ENCODE measurements at regions not wholly inside any gene's neighbourhood (a gene's known extent, or its start where the extent isn't known, plus 50 kb on each side); places are given as distances from the start of the nearest gene placed in this dataset.

- Histone ChIP-seq H3K27me3 (ENCODE audit: control insufficient read depth, insufficient read depth, low read length) (no peaks in the 10 kb centered on the region), H3K9me3 (ENCODE audit: control insufficient read depth, insufficient read depth, low read length) (no peaks in the 10 kb centered on the region), H3K36me3 (ENCODE audit: control insufficient read depth, insufficient read depth, low read length) (no peaks in the 10 kb centered on the region), H3K4me1 (ENCODE audit: control insufficient read depth, insufficient read depth, low read length) (no peaks in the 10 kb centered on the region), H3K4me3 (ENCODE audit: low read length) (no peak overlapping the region), H3K27ac (ENCODE audit: low read length) (no peak overlapping the region)
- 25% methylated on average over 3 of the region's 3 CpGs for WGBS (ENCODE audit: insufficient coverage)
- peak; percentile 24 for TF ChIP-seq CTCF (IDR thresholded peaks at IDR 0.05)
- H3K4me3 Mint-ChIP-seq, result no peak overlapping the region
- H3K27ac Mint-ChIP-seq, result no peak overlapping the region
- intact Hi-C loops (cut with micrococcal nuclease), result no loop called here
- no peaks in the 10 kb centered on the region for H3K9me3 Mint-ChIP-seq
- no peaks in the 10 kb centered on the region for H3K36me3 Mint-ChIP-seq
- peaks cover 12 to 14% of the 10 kb centered on the region in 2 donors for H3K27me3 Mint-ChIP-seq (ENCODE audit: low read depth in 2 of 2)
- DNase-seq, result peak in 1 of 2 donors; percentile 34
- H3K4me1 Mint-ChIP-seq, result no peaks in the 10 kb centered on the region
- ATAC-seq, result no peak
These were observed 230.2 kb downstream of the PRDM2 start for GRCh38 chr1:13930151-13930550.

GRCh38 chr1:13931226-13931625, 231.2 kb downstream of the PRDM2 start:
- H3K9me3 Mint-ChIP-seq, result no peaks in the 10 kb centered on the region
- no peak overlapping the region for H3K27ac Mint-ChIP-seq
- intact Hi-C loops (cut with micrococcal nuclease), result no loop called here

DNA sequence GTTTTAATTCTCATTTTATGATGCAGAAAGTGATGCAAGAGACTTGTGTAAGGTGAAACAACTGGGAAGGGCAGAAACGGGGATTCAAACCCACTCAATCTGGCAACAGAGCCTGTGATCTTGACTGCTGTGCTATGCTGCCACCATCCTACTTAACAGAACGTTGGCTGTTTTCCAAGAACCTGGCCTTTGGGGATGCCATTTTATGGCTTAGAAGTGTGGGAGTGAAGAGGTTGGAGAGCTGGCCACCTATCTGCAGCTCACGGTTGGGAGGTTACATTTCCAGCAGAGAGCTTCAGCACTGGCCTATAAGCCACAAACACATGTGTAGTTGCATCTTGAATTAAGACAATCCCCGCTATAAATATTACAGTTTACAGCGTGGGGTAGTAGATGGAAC, 235.3 kb downstream of the PRDM2 start:
- intact Hi-C loops (cut with micrococcal nuclease), result no loop called here
- no peaks in the 10 kb centered on the region for H3K27me3 ChIP-seq (ENCODE audit: control insufficient read depth, insufficient read depth, low read length)
- Mint-ChIP-seq H3K36me3 (no peaks in the 10 kb centered on the region), H3K4me1 (no peaks in the 10 kb centered on the region), H3K4me3 (no peak overlapping the region), H3K27ac (no peak overlapping the region), H3K9me3 (no peaks in the 10 kb centered on the region), H3K27me3 (ENCODE audit: low read depth in 2 of 2) (peaks cover under 1 to 6% of the 10 kb centered on the region in 2 donors)
- no peak overlapping the region for H3K27ac ChIP-seq (ENCODE audit: low read length)
- no peak for TF ChIP-seq CTCF (IDR thresholded peaks at IDR 0.05)
- DNase-seq (no peak), ATAC-seq (no peak)
- H3K4me1 ChIP-seq (ENCODE audit: control insufficient read depth, insufficient read depth, low read length), result no peaks in the 10 kb centered on the region
- H3K36me3 ChIP-seq (ENCODE audit: control insufficient read depth, insufficient read depth, low read length), result no peaks in the 10 kb centered on the region
- 69% methylated on average over 5 of the region's 5 CpGs for WGBS (ENCODE audit: insufficient coverage)
- H3K9me3 ChIP-seq (ENCODE audit: control insufficient read depth, insufficient read depth, low read length), result no peaks in the 10 kb centered on the region
- no peak overlapping the region for H3K4me3 ChIP-seq (ENCODE audit: low read length)

More at GRCh38 chr1:13931226-13931625, 231.2 kb downstream of the PRDM2 start:
- no peak overlapping the region for H3K27ac ChIP-seq (ENCODE audit: low read length)
- Mint-ChIP-seq H3K36me3 (no peaks in the 10 kb centered on the region), H3K4me1 (no peaks in the 10 kb centered on the region), H3K4me3 (no peak overlapping the region), H3K27me3 (ENCODE audit: low read depth in 2 of 2) (peaks cover 7 to 8% of the 10 kb centered on the region in 2 donors)
- H3K4me3 ChIP-seq (ENCODE audit: low read length), result no peak overlapping the region
- DNase-seq, result no peak
- H3K9me3 ChIP-seq (ENCODE audit: control insufficient read depth, insufficient read depth, low read length), result no peaks in the 10 kb centered on the region
- ATAC-seq, result no peak
- 80% methylated on average over 3 of the region's 3 CpGs for WGBS (ENCODE audit: insufficient coverage)
- H3K27me3 ChIP-seq (ENCODE audit: control insufficient read depth, insufficient read depth, low read length), result no peaks in the 10 kb centered on the region
- no peaks in the 10 kb centered on the region for H3K4me1 ChIP-seq (ENCODE audit: control insufficient read depth, insufficient read depth, low read length)
- no peak for TF ChIP-seq CTCF (IDR thresholded peaks at IDR 0.05)
- no peaks in the 10 kb centered on the region for H3K36me3 ChIP-seq (ENCODE audit: control insufficient read depth, insufficient read depth, low read length)

GRCh38 chr1:13941315-13941714, 241.3 kb downstream of the PRDM2 start:
- Histone ChIP-seq H3K4me1 (ENCODE audit: control insufficient read depth, insufficient read depth, low read length) (no peaks in the 10 kb centered on the region), H3K27ac (ENCODE audit: low read length) (no peak overlapping the region), H3K9me3 (ENCODE audit: control insufficient read depth, insufficient read depth, low read length) (no peaks in the 10 kb centered on the region), H3K27me3 (ENCODE audit: control insufficient read depth, insufficient read depth, low read length) (peaks cover 2% of the 10 kb centered on the region), H3K4me3 (ENCODE audit: low read length) (no peak overlapping the region), H3K36me3 (ENCODE audit: control insufficient read depth, insufficient read depth, low read length) (no peaks in the 10 kb centered on the region)
- peaks cover 4 to 7% of the 10 kb centered on the region in 2 donors for H3K9me3 Mint-ChIP-seq
- H3K36me3 Mint-ChIP-seq, result no peaks in the 10 kb centered on the region
- peaks cover 6 to 15% of the 10 kb centered on the region in 2 donors for H3K27me3 Mint-ChIP-seq (ENCODE audit: low read depth in 2 of 2)
- DNase-seq (no peak), ATAC-seq (no peak)
- no peaks in the 10 kb centered on the region for H3K4me1 Mint-ChIP-seq
- no peak overlapping the region for H3K27ac Mint-ChIP-seq
- no peak overlapping the region for H3K4me3 Mint-ChIP-seq
- no peak for TF ChIP-seq CTCF (IDR thresholded peaks at IDR 0.05)
- intact Hi-C loops (cut with micrococcal nuclease), result no loop called here
- 75% methylated on average over 1 of the region's 1 CpG for WGBS (ENCODE audit: insufficient coverage)
